Mesenchymal stem cell (in vitro differentiated cells and primary cell): ENCODE measurements at regions not wholly inside any gene's neighbourhood (a gene's known extent, or its start where the extent isn't known, plus 50 kb on each side); places are given as distances from the start of the nearest gene placed in this dataset.

Source experiments
- DNase-seq: peaks from one replicate; pipeline ENCODE4 v3.0.0-alpha.2; 2013
- H2AFZ ChIP-seq: one replicate; pipeline ENCODE4 v1.6.1; 2013; ENCODE audit warnings: low read depth, mild to moderate bottlenecking, control low read depth, inconsistent platforms, low read length, moderate library complexity
- H2AK5ac ChIP-seq: 2 replicates; pipeline ENCODE4 v1.6.1; 2013; ENCODE audit warnings: low read length, moderate library complexity, mild to moderate bottlenecking, inconsistent platforms; ENCODE audit not compliant: severe bottlenecking
- H2BK120ac ChIP-seq: one replicate; pipeline ENCODE4 v1.6.1; 2013; ENCODE audit warnings: low read depth, mild to moderate bottlenecking, inconsistent platforms, low read length, moderate library complexity
- H2BK12ac ChIP-seq, 2 experiments: one replicate each; pipeline ENCODE4 v1.6.1; 2013; ENCODE audit warnings: inconsistent platforms in 2 of 2, low read length in 2 of 2, mild to moderate bottlenecking in 2 of 2, moderate library complexity in 2 of 2, control low read depth in 1 of 2
- H2BK15ac ChIP-seq: one replicate; pipeline ENCODE4 v1.6.1; 2013; ENCODE audit warnings: mild to moderate bottlenecking, low read depth, inconsistent platforms; ENCODE audit not compliant: poor library complexity, severe bottlenecking
- H2BK5ac ChIP-seq: 2 replicates; pipeline ENCODE4 v1.6.1; 2013; ENCODE audit warnings: low read depth, mild to moderate bottlenecking, low read length, control low read depth, inconsistent platforms; ENCODE audit not compliant: poor library complexity, severe bottlenecking
- H3K14ac ChIP-seq, 2 experiments: one replicate each; pipeline ENCODE4 v1.6.1; 2013; ENCODE audit warnings: inconsistent platforms in 2 of 2, low read length in 2 of 2, control low read depth in 1 of 2, mild to moderate bottlenecking in 1 of 2, moderate library complexity in 1 of 2
- H3K18ac ChIP-seq, 2 experiments: one replicate each; pipeline ENCODE4 v1.6.1; 2013; ENCODE audit warnings: inconsistent platforms in 2 of 2, low read length in 2 of 2, control low read depth in 1 of 2, low read depth in 1 of 2, mild to moderate bottlenecking in 1 of 2
- H3K23ac ChIP-seq, 2 experiments: one replicate each; pipeline ENCODE4 v1.6.1; 2013; ENCODE audit warnings: inconsistent platforms in 2 of 2, low read length in 2 of 2, mild to moderate bottlenecking in 2 of 2, moderate library complexity in 2 of 2, control low read depth in 1 of 2
- H3K27ac ChIP-seq: 2 replicates; pipeline ENCODE4 v1.5.1; 2013; ENCODE audit warnings: mild to moderate bottlenecking, moderate library complexity, low read length, control low read depth, inconsistent platforms; ENCODE audit not compliant: poor library complexity, severe bottlenecking
- H3K27me3 ChIP-seq, 2 experiments: 2 replicates each; pipeline versions ENCODE4 v1.6.1 to v1.7.0; 2013; ENCODE audit warnings: low read length in 2 of 2, mild to moderate bottlenecking in 2 of 2, moderate library complexity in 2 of 2, control low read depth in 1 of 2, inconsistent platforms in 1 of 2; ENCODE audit not compliant: control insufficient read depth in 1 of 2, insufficient read depth in 1 of 2
- H3K36me3 ChIP-seq, 2 experiments: 2 replicates each; pipeline versions ENCODE4 v1.6.1 to v1.7.0; 2013; ENCODE audit warnings: low read length in 2 of 2, control low read depth in 1 of 2, inconsistent platforms in 1 of 2, low read depth in 1 of 2, mild to moderate bottlenecking in 1 of 2; ENCODE audit not compliant: insufficient read depth in 2 of 2, control insufficient read depth in 1 of 2
- H3K4ac ChIP-seq, 2 experiments: one replicate each; pipeline ENCODE4 v1.6.1; 2013; ENCODE audit warnings: inconsistent platforms in 2 of 2, low read length in 2 of 2, mild to moderate bottlenecking in 2 of 2, moderate library complexity in 2 of 2, control low read depth in 1 of 2, low read depth in 1 of 2
- H3K4me1 ChIP-seq: 2 replicates; pipeline ENCODE4 v1.6.1; 2013; ENCODE audit warnings: low read depth, low read length, control low read depth; ENCODE audit not compliant: control insufficient read depth, insufficient read depth
- H3K4me2 ChIP-seq: 2 replicates; pipeline ENCODE4 v1.6.1; 2013; ENCODE audit warnings: low read length, mild to moderate bottlenecking, inconsistent platforms; ENCODE audit not compliant: poor library complexity, severe bottlenecking
- H3K4me3 ChIP-seq, 2 experiments: 2 replicates each; pipeline versions ENCODE4 v1.5.1 to v1.7.0; 2013; ENCODE audit warnings: low read length in 2 of 2, mild to moderate bottlenecking in 2 of 2, control low read depth in 1 of 2, low read depth in 1 of 2; ENCODE audit not compliant: insufficient read depth in 1 of 2
- H3K79me1 ChIP-seq: replicated peaks from 2 replicates; pipeline ENCODE4 v1.6.1; 2013; ENCODE audit warnings: mild to moderate bottlenecking, control low read depth, low read length, inconsistent platforms; ENCODE audit not compliant: poor library complexity, severe bottlenecking
- H3K9ac ChIP-seq: 2 replicates; pipeline ENCODE4 v1.7.0; 2013; ENCODE audit warnings: mild to moderate bottlenecking, low read length, moderate library complexity
- H3K9me3 ChIP-seq: 2 replicates; pipeline ENCODE4 v1.7.0; 2013; ENCODE audit warnings: mild to moderate bottlenecking, low read length; ENCODE audit not compliant: control insufficient read depth
- H4K8ac ChIP-seq: one replicate; pipeline ENCODE4 v1.6.1; 2013; ENCODE audit warnings: inconsistent platforms, mild to moderate bottlenecking, low read length, moderate library complexity
- H4K91ac ChIP-seq: one replicate; pipeline ENCODE4 v1.6.1; 2013; ENCODE audit warnings: mild to moderate bottlenecking, low read length, inconsistent platforms
- WGBS: methylation state at CpG from one replicate; pipeline ENCODE4 v1.1.7; 2013; ENCODE audit warnings: mixed read lengths; 5-methylcytosine and 5-hydroxymethylcytosine counted together

- H2AK5ac ChIP-seq: no peak overlapping the region
- no peak overlapping the region for H3K4me2 ChIP-seq
- H3K14ac ChIP-seq: no peak overlapping the region
- H2BK120ac ChIP-seq: no peak overlapping the region
- no peak overlapping the region for H4K8ac ChIP-seq
- H3K18ac ChIP-seq: no peak overlapping the region
- no peak overlapping the region for H3K4ac ChIP-seq
- no peak overlapping the region for H2AFZ ChIP-seq
- no peak overlapping the region for H2BK15ac ChIP-seq
- no peak overlapping the region for H2BK5ac ChIP-seq
- 69% methylated on average over 4 of the region's 4 CpGs for WGBS
- DNase-seq: no peak
- H3K27ac ChIP-seq: no peak overlapping the region
- H3K9ac ChIP-seq: no peak overlapping the region
- no peaks in the 10 kb centered on the region for H3K4me1 ChIP-seq
- H3K4me3 ChIP-seq: no peak overlapping the region
- no peak overlapping the region for H3K23ac ChIP-seq
- no peak overlapping the region for H4K91ac ChIP-seq
- H3K36me3 ChIP-seq: no peaks in the 10 kb centered on the region
- peaks cover 0 to 13% of the 10 kb centered on the region in 2 experiments for H3K27me3 ChIP-seq
- no peak overlapping the region for H2BK12ac ChIP-seq
- H3K79me1 ChIP-seq: no peaks in the 10 kb centered on the region
- H3K9me3 ChIP-seq: peaks cover 6% of the 10 kb centered on the region
Measured at GRCh38 chr5:135750506-135750905, 84.0 kb upstream of the SLC25A48 start.

- 66% methylated on average over 2 of the region's 2 CpGs for WGBS
- Histone ChIP-seq H3K9me3 (peaks cover 8% of the 10 kb centered on the region), H3K4me3 (no peak overlapping the region), H2BK120ac (no peak overlapping the region), H2AK5ac (no peak overlapping the region), H3K79me1 (no peaks in the 10 kb centered on the region), H3K4me1 (no peaks in the 10 kb centered on the region), H3K27ac (no peak overlapping the region), H3K18ac (no peak overlapping the region), H4K91ac (no peak overlapping the region), H2AFZ (no peak overlapping the region), H2BK5ac (no peak overlapping the region), H3K9ac (no peak overlapping the region), H2BK12ac (no peak overlapping the region), H2BK15ac (no peak overlapping the region), H3K4me2 (no peak overlapping the region), H4K8ac (no peak overlapping the region), H3K23ac (no peak overlapping the region), H3K27me3 (peaks cover 0 to 13% of the 10 kb centered on the region in 2 experiments), H3K4ac (no peak overlapping the region), H3K36me3 (no peaks in the 10 kb centered on the region), H3K14ac (no peak overlapping the region)
- DNase-seq: no peak
Measured at GRCh38 chr5:135747824-135748223, 86.6 kb upstream of the SLC25A48 start.

- H2BK12ac ChIP-seq: no peak overlapping the region
- no peak overlapping the region for H2AK5ac ChIP-seq
- no peak overlapping the region for H4K8ac ChIP-seq
- H3K27me3 ChIP-seq: peaks cover 0 to 15% of the 10 kb centered on the region in 2 experiments
- H3K23ac ChIP-seq: no peak overlapping the region
- no peak overlapping the region for H3K4ac ChIP-seq
- no peak overlapping the region for H2BK5ac ChIP-seq
- WGBS: 90% methylated on average over 18 of the region's 18 CpGs
- no peak overlapping the region for H2AFZ ChIP-seq
- no peak overlapping the region for H3K4me2 ChIP-seq
- H2BK15ac ChIP-seq: no peak overlapping the region
- H3K27ac ChIP-seq: no peak overlapping the region
- no peaks in the 10 kb centered on the region for H3K79me1 ChIP-seq
- DNase-seq: no peak
- H3K4me1 ChIP-seq: no peaks in the 10 kb centered on the region
- no peak overlapping the region for H3K14ac ChIP-seq
- no peak overlapping the region for H3K9ac ChIP-seq
- H3K4me3 ChIP-seq: no peak overlapping the region
- no peaks in the 10 kb centered on the region for H3K36me3 ChIP-seq
- H3K18ac ChIP-seq: no peak overlapping the region
- H2BK120ac ChIP-seq: no peak overlapping the region
- H3K9me3 ChIP-seq: peaks cover 8% of the 10 kb centered on the region
- no peak overlapping the region for H4K91ac ChIP-seq
Measured at GRCh38 chr5:135745897-135746500, 88.5 kb upstream of the SLC25A48 start.

GRCh38 chr5:135743705-135744411 is 90.6 kb upstream of the SLC25A48 start:
- no peak overlapping the region for H2AFZ ChIP-seq
- no peak overlapping the region for H3K23ac ChIP-seq
- H4K8ac ChIP-seq: no peak overlapping the region
- H3K27ac ChIP-seq: no peak overlapping the region
- no peak overlapping the region for H4K91ac ChIP-seq
- H3K4ac ChIP-seq: no peak overlapping the region
- H2BK15ac ChIP-seq: no peak overlapping the region
- peaks cover 4 to 5% of the 10 kb centered on the region in 2 experiments for H3K27me3 ChIP-seq
- H2AK5ac ChIP-seq: no peak overlapping the region
- WGBS: 0% methylated on average over 2 of the region's 2 CpGs
- no peaks in the 10 kb centered on the region for H3K79me1 ChIP-seq
- H3K36me3 ChIP-seq: no peaks in the 10 kb centered on the region
- no peak overlapping the region for H3K4me2 ChIP-seq
- H3K9me3 ChIP-seq: peaks cover 8% of the 10 kb centered on the region
- no peak overlapping the region for H3K9ac ChIP-seq
- H2BK5ac ChIP-seq: no peak overlapping the region
- no peak overlapping the region for H3K4me3 ChIP-seq
- H2BK12ac ChIP-seq: no peak overlapping the region
- no peak overlapping the region for H2BK120ac ChIP-seq
- H3K14ac ChIP-seq: no peak overlapping the region
- DNase-seq: peak; percentile 60
- no peak overlapping the region for H3K18ac ChIP-seq
- no peaks in the 10 kb centered on the region for H3K4me1 ChIP-seq
